ENCODE measurements at regions not wholly inside any gene's neighbourhood (a gene's known extent, or its start where the extent isn't known, plus 50 kb on each side); places are given as distances from the start of the nearest gene placed in this dataset.
"Not testable (repeated sequence)": the region's sequence is repeated elsewhere in the genome, so short reads cannot be mapped to it uniquely, and the experiment has no call there.

- no peak overlapping the region for H3K4me3 ChIP-seq (ENCODE audit: low read depth, low read length)
- no peaks in the 10 kb centered on the region for H3K27me3 ChIP-seq (ENCODE audit: control insufficient read depth, insufficient read depth, low read length)
- H3K4me1 ChIP-seq (ENCODE audit: control insufficient read depth, insufficient read depth, low read length): no peaks in the 10 kb centered on the region
- H3K9me3 ChIP-seq (ENCODE audit: control insufficient read depth, insufficient read depth, low read length): no peaks in the 10 kb centered on the region
- no peaks in the 10 kb centered on the region for H3K36me3 ChIP-seq (ENCODE audit: control insufficient read depth, insufficient read depth, low read length)
- H3K27ac ChIP-seq (ENCODE audit: low read depth, low read length): no peak overlapping the region
- DNase-seq (ENCODE audit: low read depth in 4 of 6, low spot score in 6 of 6): no peak
- no CpG with 5 or more reads among the region's 3 CpGs for WGBS (ENCODE audit: insufficient coverage)
These were observed 856.0 kb downstream of the TRAM1L1 start for GRCh38 chr4:116229420-116229819.

GRCh38 chr4:116223040-116223732 is 862.2 kb downstream of the TRAM1L1 start:
- no peak for DNase-seq (ENCODE audit: low read depth in 4 of 6, low spot score in 6 of 6)
- Histone ChIP-seq H3K4me3 (ENCODE audit: low read depth, low read length) (no peak overlapping the region), H3K27me3 (ENCODE audit: control insufficient read depth, insufficient read depth, low read length) (no peaks in the 10 kb centered on the region), H3K27ac (ENCODE audit: low read depth, low read length) (no peak overlapping the region), H3K4me1 (ENCODE audit: control insufficient read depth, insufficient read depth, low read length) (no peaks in the 10 kb centered on the region), H3K9me3 (ENCODE audit: control insufficient read depth, insufficient read depth, low read length) (no peaks in the 10 kb centered on the region), H3K36me3 (ENCODE audit: control insufficient read depth, insufficient read depth, low read length) (no peaks in the 10 kb centered on the region)
- WGBS (ENCODE audit: insufficient coverage): 91% methylated on average over 4 of the region's 8 CpGs

GRCh38 chr4:116217781-116218180 is 867.6 kb downstream of the TRAM1L1 start:
- Histone ChIP-seq H3K27ac (ENCODE audit: low read depth, low read length) (no peak overlapping the region), H3K9me3 (ENCODE audit: control insufficient read depth, insufficient read depth, low read length) (no peaks in the 10 kb centered on the region), H3K36me3 (ENCODE audit: control insufficient read depth, insufficient read depth, low read length) (no peaks in the 10 kb centered on the region), H3K27me3 (ENCODE audit: control insufficient read depth, insufficient read depth, low read length) (no peaks in the 10 kb centered on the region), H3K4me3 (ENCODE audit: low read depth, low read length) (no peak overlapping the region), H3K4me1 (ENCODE audit: control insufficient read depth, insufficient read depth, low read length) (no peaks in the 10 kb centered on the region)
- no CpG with 5 or more reads among the region's 2 CpGs for WGBS (ENCODE audit: insufficient coverage)
- DNase-seq (ENCODE audit: low read depth in 4 of 6, low spot score in 6 of 6): no peak

GRCh38 chr4:116215622-116216021 is 869.8 kb downstream of the TRAM1L1 start:
- Histone ChIP-seq H3K27me3 (ENCODE audit: control insufficient read depth, insufficient read depth, low read length) (no peaks in the 10 kb centered on the region), H3K4me1 (ENCODE audit: control insufficient read depth, insufficient read depth, low read length) (no peaks in the 10 kb centered on the region), H3K27ac (ENCODE audit: low read depth, low read length) (no peak overlapping the region), H3K36me3 (ENCODE audit: control insufficient read depth, insufficient read depth, low read length) (no peaks in the 10 kb centered on the region), H3K9me3 (ENCODE audit: control insufficient read depth, insufficient read depth, low read length) (no peaks in the 10 kb centered on the region), H3K4me3 (ENCODE audit: low read depth, low read length) (no peak overlapping the region)
- DNase-seq (ENCODE audit: low read depth in 4 of 6, low spot score in 6 of 6): peak in 1 of 6 donors; percentile 9
- no CpG with 5 or more reads among the region's 1 CpG for WGBS (ENCODE audit: insufficient coverage)

- no peaks in the 10 kb centered on the region for H3K9me3 ChIP-seq (ENCODE audit: control insufficient read depth, insufficient read depth, low read length)
- no peaks in the 10 kb centered on the region for H3K4me1 ChIP-seq (ENCODE audit: control insufficient read depth, insufficient read depth, low read length)
- no peak overlapping the region for H3K27ac ChIP-seq (ENCODE audit: low read depth, low read length)
- H3K4me3 ChIP-seq (ENCODE audit: low read depth, low read length): no peak overlapping the region
- no peaks in the 10 kb centered on the region for H3K27me3 ChIP-seq (ENCODE audit: control insufficient read depth, insufficient read depth, low read length)
- DNase-seq (ENCODE audit: low read depth in 4 of 6, low spot score in 6 of 6): no peak
- H3K36me3 ChIP-seq (ENCODE audit: control insufficient read depth, insufficient read depth, low read length): no peaks in the 10 kb centered on the region
- no CpG with 5 or more reads among the region's 1 CpG for WGBS (ENCODE audit: insufficient coverage)
These were observed 882.9 kb downstream of the TRAM1L1 start for GRCh38 chr4:116202524-116202923.

- Histone ChIP-seq H3K4me3 (ENCODE audit: low read depth, low read length) (no peak overlapping the region), H3K27me3 (ENCODE audit: control insufficient read depth, insufficient read depth, low read length) (no peaks in the 10 kb centered on the region), H3K4me1 (ENCODE audit: control insufficient read depth, insufficient read depth, low read length) (no peaks in the 10 kb centered on the region), H3K9me3 (ENCODE audit: control insufficient read depth, insufficient read depth, low read length) (no peaks in the 10 kb centered on the region), H3K27ac (ENCODE audit: low read depth, low read length) (no peak overlapping the region), H3K36me3 (ENCODE audit: control insufficient read depth, insufficient read depth, low read length) (no peaks in the 10 kb centered on the region)
- WGBS (ENCODE audit: insufficient coverage): no CpG with 5 or more reads among the region's 3 CpGs
- DNase-seq (ENCODE audit: low read depth in 4 of 6, low spot score in 6 of 6): no peak
These were observed 888.0 kb downstream of the TRAM1L1 start for GRCh38 chr4:116197317-116197809.

- H3K4me3 ChIP-seq (ENCODE audit: low read depth, low read length): no peak overlapping the region
- no peak for DNase-seq (ENCODE audit: low read depth in 4 of 6, low spot score in 6 of 6)
- H3K36me3 ChIP-seq (ENCODE audit: control insufficient read depth, insufficient read depth, low read length): no peaks in the 10 kb centered on the region
- no peaks in the 10 kb centered on the region for H3K27me3 ChIP-seq (ENCODE audit: control insufficient read depth, insufficient read depth, low read length)
- H3K27ac ChIP-seq (ENCODE audit: low read depth, low read length): no peak overlapping the region
- no peaks in the 10 kb centered on the region for H3K4me1 ChIP-seq (ENCODE audit: control insufficient read depth, insufficient read depth, low read length)
- no peaks in the 10 kb centered on the region for H3K9me3 ChIP-seq (ENCODE audit: control insufficient read depth, insufficient read depth, low read length)
These were observed 902.1 kb downstream of the TRAM1L1 start for GRCh38 chr4:116183241-116183640.

GRCh38 chr4:116180157-116180601 is 905.2 kb downstream of the TRAM1L1 start:
- H3K9me3 ChIP-seq (ENCODE audit: control insufficient read depth, insufficient read depth, low read length): no peaks in the 10 kb centered on the region
- no peaks in the 10 kb centered on the region for H3K27me3 ChIP-seq (ENCODE audit: control insufficient read depth, insufficient read depth, low read length)
- H3K27ac ChIP-seq (ENCODE audit: low read depth, low read length): no peak overlapping the region
- H3K4me1 ChIP-seq (ENCODE audit: control insufficient read depth, insufficient read depth, low read length): no peaks in the 10 kb centered on the region
- DNase-seq (ENCODE audit: low read depth in 4 of 6, low spot score in 6 of 6): peak; percentile 31 to 90 (median 48)
- no peaks in the 10 kb centered on the region for H3K36me3 ChIP-seq (ENCODE audit: control insufficient read depth, insufficient read depth, low read length)
- H3K4me3 ChIP-seq (ENCODE audit: low read depth, low read length): peak overlapping the region; percentile 12
- WGBS (ENCODE audit: insufficient coverage): 60% methylated on average over 1 of the region's 2 CpGs

- H3K36me3 ChIP-seq (ENCODE audit: control insufficient read depth, insufficient read depth, low read length); H3K27me3 ChIP-seq (ENCODE audit: control insufficient read depth, insufficient read depth, low read length); H3K27ac ChIP-seq (ENCODE audit: low read depth, low read length); DNase-seq (ENCODE audit: low read depth in 4 of 6, low spot score in 6 of 6); H3K4me3 ChIP-seq (ENCODE audit: low read depth, low read length); H3K9me3 ChIP-seq (ENCODE audit: control insufficient read depth, insufficient read depth, low read length); H3K4me1 ChIP-seq (ENCODE audit: control insufficient read depth, insufficient read depth, low read length): not testable (repeated sequence)
- WGBS (ENCODE audit: insufficient coverage): 98% methylated on average over 5 of the region's 9 CpGs
These were observed 934.0 kb downstream of the TRAM1L1 start for GRCh38 chr4:116151371-116151770.

GRCh38 chr4:116150152-116150551 is 935.2 kb downstream of the TRAM1L1 start:
- Histone ChIP-seq H3K27me3 (ENCODE audit: control insufficient read depth, insufficient read depth, low read length) (no peaks in the 10 kb centered on the region), H3K4me3 (ENCODE audit: low read depth, low read length) (no peak overlapping the region), H3K4me1 (ENCODE audit: control insufficient read depth, insufficient read depth, low read length) (no peaks in the 10 kb centered on the region), H3K9me3 (ENCODE audit: control insufficient read depth, insufficient read depth, low read length) (no peaks in the 10 kb centered on the region), H3K27ac (ENCODE audit: low read depth, low read length) (no peak overlapping the region), H3K36me3 (ENCODE audit: control insufficient read depth, insufficient read depth, low read length) (no peaks in the 10 kb centered on the region)
- DNase-seq (ENCODE audit: low read depth in 4 of 6, low spot score in 6 of 6): peak in 1 of 6 donors; percentile 2
- no CpG with 5 or more reads among the region's 1 CpG for WGBS (ENCODE audit: insufficient coverage)

Measured in spinal cord (tissue), 9 donors.